Chondrocyte (in vitro differentiated cells): ENCODE measurements at regions not wholly inside any gene's neighbourhood (a gene's known extent, or its start where the extent isn't known, plus 50 kb on each side); places are given as distances from the start of the nearest gene placed in this dataset.

Source experiments
- DNase-seq: peaks from one replicate; pipeline ENCODE4 v3.0.0; 2021; ENCODE audit warnings: mixed read lengths, low spot score
- H3K27ac Mint-ChIP-seq: one replicate; pipeline ENCODE4 v1.8.0; 2021; ENCODE audit warnings: mild to moderate bottlenecking, moderate library complexity, mixed read lengths; ENCODE audit not compliant: unreplicated experiment
- H3K27me3 Mint-ChIP-seq: 2 replicates; pipeline ENCODE4 v1.8.0; 2021; ENCODE audit warnings: low read depth, mixed read lengths
- H3K36me3 Mint-ChIP-seq: 2 replicates; pipeline ENCODE4 v1.8.0; 2021; ENCODE audit warnings: low read depth, mixed read lengths
- H3K4me1 Mint-ChIP-seq: 2 replicates; pipeline ENCODE4 v1.8.0; 2021; ENCODE audit warnings: low read depth, mild to moderate bottlenecking, mixed read lengths
- H3K4me3 Mint-ChIP-seq: one replicate; pipeline ENCODE4 v1.8.0; 2021; ENCODE audit warnings: mild to moderate bottlenecking, moderate library complexity, mixed read lengths; ENCODE audit not compliant: unreplicated experiment
- H3K9me3 Mint-ChIP-seq: 2 replicates; pipeline ENCODE4 v1.8.0; 2021; ENCODE audit warnings: low read depth, mixed read lengths
- TF ChIP-seq, protein P1 (sequence below): fragments of 200-600 bp; sonication (generic); IDR thresholded peaks from 2 replicates; pipeline ENCODE4 v1.5.0; 2021; ENCODE audit warnings: antibody characterized with exemption, mild to moderate bottlenecking, moderate library complexity

DNA sequence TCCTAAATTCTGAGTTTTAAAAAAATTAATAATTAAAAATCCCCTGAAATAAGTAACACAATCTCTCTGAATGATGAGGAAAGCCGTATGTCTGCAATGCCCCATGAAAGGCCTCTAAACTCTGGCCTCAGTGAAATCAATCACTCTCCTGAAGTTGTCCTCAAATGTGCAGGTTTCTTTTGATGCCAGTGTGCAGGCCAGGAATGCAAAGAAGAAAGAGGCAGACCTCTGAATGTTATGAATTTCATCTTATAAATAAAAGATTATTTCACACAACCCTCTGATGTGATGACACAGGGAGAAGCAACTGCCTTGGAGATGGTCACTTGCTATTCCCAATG, 121.8 kb downstream of the TBXT start:
- H3K4me1 Mint-ChIP-seq: peaks cover 17% of the 10 kb centered on the region
- peaks cover 14% of the 10 kb centered on the region for H3K9me3 Mint-ChIP-seq
- no peaks in the 10 kb centered on the region for H3K27me3 Mint-ChIP-seq
- H3K27ac Mint-ChIP-seq: peak overlapping the region; percentile 82
- H3K4me3 Mint-ChIP-seq: no peak overlapping the region
- H3K36me3 Mint-ChIP-seq: peaks cover 2% of the 10 kb centered on the region
- DNase-seq: no peak
- TF ChIP-seq, protein P1, sequence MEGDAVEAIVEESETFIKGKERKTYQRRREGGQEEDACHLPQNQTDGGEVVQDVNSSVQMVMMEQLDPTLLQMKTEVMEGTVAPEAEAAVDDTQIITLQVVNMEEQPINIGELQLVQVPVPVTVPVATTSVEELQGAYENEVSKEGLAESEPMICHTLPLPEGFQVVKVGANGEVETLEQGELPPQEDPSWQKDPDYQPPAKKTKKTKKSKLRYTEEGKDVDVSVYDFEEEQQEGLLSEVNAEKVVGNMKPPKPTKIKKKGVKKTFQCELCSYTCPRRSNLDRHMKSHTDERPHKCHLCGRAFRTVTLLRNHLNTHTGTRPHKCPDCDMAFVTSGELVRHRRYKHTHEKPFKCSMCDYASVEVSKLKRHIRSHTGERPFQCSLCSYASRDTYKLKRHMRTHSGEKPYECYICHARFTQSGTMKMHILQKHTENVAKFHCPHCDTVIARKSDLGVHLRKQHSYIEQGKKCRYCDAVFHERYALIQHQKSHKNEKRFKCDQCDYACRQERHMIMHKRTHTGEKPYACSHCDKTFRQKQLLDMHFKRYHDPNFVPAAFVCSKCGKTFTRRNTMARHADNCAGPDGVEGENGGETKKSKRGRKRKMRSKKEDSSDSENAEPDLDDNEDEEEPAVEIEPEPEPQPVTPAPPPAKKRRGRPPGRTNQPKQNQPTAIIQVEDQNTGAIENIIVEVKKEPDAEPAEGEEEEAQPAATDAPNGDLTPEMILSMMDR: no peak

DNA sequence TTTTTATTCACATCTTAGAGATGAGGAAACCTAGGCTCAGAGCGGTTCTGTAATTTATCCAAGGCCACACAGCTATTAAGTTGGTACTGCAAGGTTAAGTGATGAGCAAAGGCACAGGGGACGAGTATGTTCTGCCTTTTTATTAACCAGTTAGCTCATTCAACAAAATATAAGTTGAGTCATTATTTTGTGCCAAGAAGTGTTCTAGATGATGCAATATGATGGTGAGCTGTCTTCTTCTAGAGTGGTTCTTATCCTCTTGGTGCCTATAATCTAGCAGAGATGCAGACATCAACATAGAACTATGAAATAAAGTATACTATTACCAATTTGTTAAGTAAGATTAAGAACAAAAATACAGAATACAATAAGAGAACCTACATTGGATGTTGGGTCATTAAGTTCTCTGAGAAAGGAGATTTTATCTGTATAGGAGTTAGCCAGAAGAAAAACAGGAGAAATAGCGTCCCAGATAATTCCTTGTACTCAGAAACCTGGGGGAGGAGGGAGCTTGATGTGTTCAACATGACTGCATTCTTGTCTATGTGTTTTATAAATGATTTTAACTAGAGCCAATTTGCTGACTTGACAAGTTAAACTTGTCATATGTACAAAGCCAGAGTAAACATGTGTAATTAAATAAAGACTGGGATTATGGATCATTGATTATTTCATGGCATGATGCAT, 122.3 kb downstream of the TBXT start:
- H3K36me3 Mint-ChIP-seq: peaks cover 2% of the 10 kb centered on the region
- peaks cover 17% of the 10 kb centered on the region for H3K4me1 Mint-ChIP-seq
- H3K9me3 Mint-ChIP-seq: peaks cover 10% of the 10 kb centered on the region
- H3K27me3 Mint-ChIP-seq: no peaks in the 10 kb centered on the region
- TF ChIP-seq, protein P1: no peak
- DNase-seq: no peak
- H3K27ac Mint-ChIP-seq: no peak overlapping the region
- H3K4me3 Mint-ChIP-seq: no peak overlapping the region

GRCh38 chr6:166041277-166041676, 126.4 kb downstream of the TBXT start:
- TF ChIP-seq, protein P1: no peak
- Mint-ChIP-seq H3K36me3 (peaks cover 7% of the 10 kb centered on the region), H3K27ac (no peak overlapping the region), H3K9me3 (peaks cover 27% of the 10 kb centered on the region), H3K27me3 (no peaks in the 10 kb centered on the region), H3K4me3 (no peak overlapping the region), H3K4me1 (peaks cover 16% of the 10 kb centered on the region)
- no peak for DNase-seq

DNA sequence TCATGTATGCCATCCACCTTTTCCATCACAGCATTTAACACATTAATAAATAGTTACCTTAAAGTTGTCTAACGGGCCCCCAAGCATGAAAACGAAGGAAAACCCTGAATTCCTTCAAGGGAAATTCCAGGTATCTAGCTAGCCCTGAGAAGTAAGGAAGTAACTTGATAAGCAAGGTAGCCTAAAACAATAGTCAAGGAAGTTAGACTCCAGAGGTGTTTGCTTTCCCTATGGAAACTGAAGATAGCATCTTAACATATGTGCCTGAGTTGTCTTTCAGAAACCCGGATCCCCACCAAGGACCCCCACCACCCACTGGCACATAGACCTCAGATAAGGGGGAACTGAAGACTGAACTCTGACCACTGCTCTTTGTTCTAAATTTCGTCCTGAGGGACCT, 127.4 kb downstream of the TBXT start:
- peaks cover 27% of the 10 kb centered on the region for H3K9me3 Mint-ChIP-seq
- H3K36me3 Mint-ChIP-seq: peaks cover 7% of the 10 kb centered on the region
- H3K27me3 Mint-ChIP-seq: no peaks in the 10 kb centered on the region
- DNase-seq: no peak
- TF ChIP-seq, protein P1: no peak
- no peak overlapping the region for H3K27ac Mint-ChIP-seq
- no peak overlapping the region for H3K4me3 Mint-ChIP-seq
- H3K4me1 Mint-ChIP-seq: peaks cover 7% of the 10 kb centered on the region

- TF ChIP-seq, protein P1: no peak
- Mint-ChIP-seq H3K9me3 (peaks cover 27% of the 10 kb centered on the region), H3K4me1 (peaks cover 6% of the 10 kb centered on the region), H3K4me3 (no peak overlapping the region), H3K27me3 (no peaks in the 10 kb centered on the region), H3K36me3 (peaks cover 7% of the 10 kb centered on the region), H3K27ac (no peak overlapping the region)
- DNase-seq: no peak
These were observed 131.1 kb downstream of the TBXT start for GRCh38 chr6:166036316-166037095.
